ENCODE measurements at regions not wholly inside any gene's neighbourhood (a gene's known extent, or its start where the extent isn't known, plus 50 kb on each side); places are given as distances from the start of the nearest gene placed in this dataset.

DNA sequence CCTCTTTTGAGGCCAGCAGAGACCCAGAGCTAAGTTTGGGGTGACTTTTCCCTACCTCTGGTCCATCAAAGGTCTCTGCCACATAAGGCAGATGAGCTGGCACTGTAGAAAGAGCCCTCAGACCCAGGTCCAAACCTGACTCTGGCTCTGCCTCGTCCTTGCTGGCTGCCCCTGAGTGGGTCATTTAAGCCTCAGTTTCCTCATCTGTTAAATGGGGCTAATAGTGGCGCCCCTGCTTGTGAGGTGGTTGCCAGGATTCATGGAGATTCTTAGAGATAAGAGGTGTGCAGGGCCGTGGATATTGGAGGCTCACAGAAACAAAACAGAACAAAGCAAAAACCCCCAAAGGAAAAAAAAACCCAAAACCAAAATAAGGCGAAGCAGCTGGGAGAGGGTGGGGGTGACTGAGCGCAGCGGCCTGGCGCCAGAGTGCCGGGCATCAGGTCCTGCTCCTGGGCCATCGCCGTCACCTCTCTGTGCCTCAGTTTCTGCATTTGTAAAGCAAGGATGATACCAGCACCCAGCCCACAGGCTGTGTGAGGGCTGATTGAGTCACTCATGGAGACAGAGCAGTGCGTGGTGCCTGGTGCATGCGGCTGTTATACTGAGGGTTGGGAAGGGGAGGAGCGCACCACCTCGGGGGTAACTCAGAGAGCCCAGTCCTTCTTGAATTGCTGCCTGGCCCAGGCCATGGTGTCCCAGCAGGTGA lies 133.8 kb upstream of the PTPN1 start:
- no peak for TF ChIP-seq TOX (CRISPR knock-in tag; IDR thresholded peaks at IDR 0.05; ENCODE audit: borderline replicate concordance)
- no peak for TF ChIP-seq BACH2 (CRISPR knock-in tag; IDR thresholded peaks at IDR 0.05; ENCODE audit: borderline replicate concordance)
- TF ChIP-seq ESRRG (CRISPR knock-in tag; IDR thresholded peaks at IDR 0.05) = no peak
- TF ChIP-seq, protein P1, sequence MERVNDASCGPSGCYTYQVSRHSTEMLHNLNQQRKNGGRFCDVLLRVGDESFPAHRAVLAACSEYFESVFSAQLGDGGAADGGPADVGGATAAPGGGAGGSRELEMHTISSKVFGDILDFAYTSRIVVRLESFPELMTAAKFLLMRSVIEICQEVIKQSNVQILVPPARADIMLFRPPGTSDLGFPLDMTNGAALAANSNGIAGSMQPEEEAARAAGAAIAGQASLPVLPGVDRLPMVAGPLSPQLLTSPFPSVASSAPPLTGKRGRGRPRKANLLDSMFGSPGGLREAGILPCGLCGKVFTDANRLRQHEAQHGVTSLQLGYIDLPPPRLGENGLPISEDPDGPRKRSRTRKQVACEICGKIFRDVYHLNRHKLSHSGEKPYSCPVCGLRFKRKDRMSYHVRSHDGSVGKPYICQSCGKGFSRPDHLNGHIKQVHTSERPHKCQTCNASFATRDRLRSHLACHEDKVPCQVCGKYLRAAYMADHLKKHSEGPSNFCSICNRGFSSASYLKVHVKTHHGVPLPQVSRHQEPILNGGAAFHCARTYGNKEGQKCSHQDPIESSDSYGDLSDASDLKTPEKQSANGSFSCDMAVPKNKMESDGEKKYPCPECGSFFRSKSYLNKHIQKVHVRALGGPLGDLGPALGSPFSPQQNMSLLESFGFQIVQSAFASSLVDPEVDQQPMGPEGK (CRISPR knock-in tag; IDR thresholded peaks at IDR 0.05; ENCODE audit: borderline replicate concordance) = no peak
- no peak for TF ChIP-seq ISL1 (CRISPR knock-in tag; IDR thresholded peaks at IDR 0.05)
- no peak for TF ChIP-seq ZNF565 (CRISPR knock-in tag; conservative IDR thresholded peaks at IDR 0.05; ENCODE audit: low read depth)
- TF ChIP-seq PPARA (CRISPR knock-in tag; IDR thresholded peaks at IDR 0.05; ENCODE audit: borderline replicate concordance) = no peak
- no peak for TF ChIP-seq ZC3H10 (CRISPR knock-in tag; IDR thresholded peaks at IDR 0.05)
- TF ChIP-seq TCF4 (CRISPR knock-in tag; IDR thresholded peaks at IDR 0.05; ENCODE audit: borderline replicate concordance) = no peak
- TF ChIP-seq RARB (CRISPR knock-in tag; IDR thresholded peaks at IDR 0.05) = no peak
- no peak for TF ChIP-seq ARNTL (CRISPR knock-in tag; IDR thresholded peaks at IDR 0.05; ENCODE audit: borderline replicate concordance, low read depth)
- TF ChIP-seq CSDC2 (CRISPR knock-in tag; IDR thresholded peaks at IDR 0.05) = no peak
- TF ChIP-seq, protein P2, sequence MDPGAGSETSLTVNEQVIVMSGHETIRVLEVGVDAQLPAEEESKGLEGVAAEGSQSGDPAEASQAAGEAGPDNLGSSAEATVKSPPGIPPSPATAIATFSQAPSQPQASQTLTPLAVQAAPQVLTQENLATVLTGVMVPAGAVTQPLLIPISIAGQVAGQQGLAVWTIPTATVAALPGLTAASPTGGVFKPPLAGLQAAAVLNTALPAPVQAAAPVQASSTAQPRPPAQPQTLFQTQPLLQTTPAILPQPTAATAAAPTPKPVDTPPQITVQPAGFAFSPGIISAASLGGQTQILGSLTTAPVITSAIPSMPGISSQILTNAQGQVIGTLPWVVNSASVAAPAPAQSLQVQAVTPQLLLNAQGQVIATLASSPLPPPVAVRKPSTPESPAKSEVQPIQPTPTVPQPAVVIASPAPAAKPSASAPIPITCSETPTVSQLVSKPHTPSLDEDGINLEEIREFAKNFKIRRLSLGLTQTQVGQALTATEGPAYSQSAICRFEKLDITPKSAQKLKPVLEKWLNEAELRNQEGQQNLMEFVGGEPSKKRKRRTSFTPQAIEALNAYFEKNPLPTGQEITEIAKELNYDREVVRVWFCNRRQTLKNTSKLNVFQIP (CRISPR knock-in tag; IDR thresholded peaks at IDR 0.05; ENCODE audit: borderline replicate concordance, low read depth) = no peak
- TF ChIP-seq ZNF8 (CRISPR knock-in tag; IDR thresholded peaks at IDR 0.05) = no peak
- ATAC-seq = no peak

DNA sequence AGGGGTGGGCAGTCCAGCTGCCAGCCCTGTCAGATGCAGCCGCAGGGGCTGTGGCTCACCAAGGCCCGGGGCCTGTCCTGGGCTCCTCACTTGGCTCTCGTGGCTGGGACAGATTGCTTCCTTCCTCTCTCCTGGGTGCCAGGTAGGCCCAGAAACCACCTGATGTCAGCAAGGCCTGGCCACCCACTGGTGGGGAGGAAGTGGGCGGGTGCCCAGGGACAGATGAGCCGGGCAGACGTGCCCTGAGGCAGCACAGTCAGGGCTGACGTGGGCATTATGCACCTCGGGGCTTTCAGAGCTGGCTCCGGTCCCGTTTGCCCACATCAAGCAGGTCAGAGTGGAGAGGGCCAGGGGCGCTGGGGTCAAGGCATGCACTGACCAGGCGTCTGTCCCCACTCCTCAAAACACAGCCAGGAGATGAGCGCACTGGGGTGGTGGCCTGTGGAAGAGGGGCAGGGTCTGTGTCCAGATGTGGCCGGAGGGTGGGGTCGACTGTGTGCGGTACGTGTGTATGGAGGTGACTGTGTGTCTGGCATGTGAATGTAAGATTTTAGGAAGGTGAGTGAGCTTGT lies 133.2 kb upstream of the PTPN1 start:
- TF ChIP-seq ZFP30 (CRISPR knock-in tag; IDR thresholded peaks at IDR 0.05) = no peak
- no peak for TF ChIP-seq ZNF70 (CRISPR knock-in tag; IDR thresholded peaks at IDR 0.05)
- no peak for TF ChIP-seq CSDC2 (CRISPR knock-in tag; IDR thresholded peaks at IDR 0.05)
- no peak for TF ChIP-seq SNAI2 (CRISPR knock-in tag; IDR thresholded peaks at IDR 0.05)
- TF ChIP-seq ZFP3 (CRISPR knock-in tag; IDR thresholded peaks at IDR 0.05) = no peak
- no peak for TF ChIP-seq OSR1 (CRISPR knock-in tag; IDR thresholded peaks at IDR 0.05)
- TF ChIP-seq, protein P3, sequence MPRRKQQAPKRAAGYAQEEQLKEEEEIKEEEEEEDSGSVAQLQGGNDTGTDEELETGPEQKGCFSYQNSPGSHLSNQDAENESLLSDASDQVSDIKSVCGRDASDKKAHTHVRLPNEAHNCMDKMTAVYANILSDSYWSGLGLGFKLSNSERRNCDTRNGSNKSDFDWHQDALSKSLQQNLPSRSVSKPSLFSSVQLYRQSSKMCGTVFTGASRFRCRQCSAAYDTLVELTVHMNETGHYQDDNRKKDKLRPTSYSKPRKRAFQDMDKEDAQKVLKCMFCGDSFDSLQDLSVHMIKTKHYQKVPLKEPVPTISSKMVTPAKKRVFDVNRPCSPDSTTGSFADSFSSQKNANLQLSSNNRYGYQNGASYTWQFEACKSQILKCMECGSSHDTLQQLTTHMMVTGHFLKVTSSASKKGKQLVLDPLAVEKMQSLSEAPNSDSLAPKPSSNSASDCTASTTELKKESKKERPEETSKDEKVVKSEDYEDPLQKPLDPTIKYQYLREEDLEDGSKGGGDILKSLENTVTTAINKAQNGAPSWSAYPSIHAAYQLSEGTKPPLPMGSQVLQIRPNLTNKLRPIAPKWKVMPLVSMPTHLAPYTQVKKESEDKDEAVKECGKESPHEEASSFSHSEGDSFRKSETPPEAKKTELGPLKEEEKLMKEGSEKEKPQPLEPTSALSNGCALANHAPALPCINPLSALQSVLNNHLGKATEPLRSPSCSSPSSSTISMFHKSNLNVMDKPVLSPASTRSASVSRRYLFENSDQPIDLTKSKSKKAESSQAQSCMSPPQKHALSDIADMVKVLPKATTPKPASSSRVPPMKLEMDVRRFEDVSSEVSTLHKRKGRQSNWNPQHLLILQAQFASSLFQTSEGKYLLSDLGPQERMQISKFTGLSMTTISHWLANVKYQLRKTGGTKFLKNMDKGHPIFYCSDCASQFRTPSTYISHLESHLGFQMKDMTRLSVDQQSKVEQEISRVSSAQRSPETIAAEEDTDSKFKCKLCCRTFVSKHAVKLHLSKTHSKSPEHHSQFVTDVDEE (CRISPR knock-in tag; IDR thresholded peaks at IDR 0.05) = no peak
- TF ChIP-seq CREB5 (CRISPR knock-in tag; IDR thresholded peaks at IDR 0.05; ENCODE audit: low read depth) = no peak
- TF ChIP-seq TOX (CRISPR knock-in tag; IDR thresholded peaks at IDR 0.05; ENCODE audit: borderline replicate concordance) = no peak
- TF ChIP-seq ISL1 (CRISPR knock-in tag; IDR thresholded peaks at IDR 0.05) = no peak
- TF ChIP-seq RARB (CRISPR knock-in tag; IDR thresholded peaks at IDR 0.05) = no peak
- ATAC-seq = no peak

DNA sequence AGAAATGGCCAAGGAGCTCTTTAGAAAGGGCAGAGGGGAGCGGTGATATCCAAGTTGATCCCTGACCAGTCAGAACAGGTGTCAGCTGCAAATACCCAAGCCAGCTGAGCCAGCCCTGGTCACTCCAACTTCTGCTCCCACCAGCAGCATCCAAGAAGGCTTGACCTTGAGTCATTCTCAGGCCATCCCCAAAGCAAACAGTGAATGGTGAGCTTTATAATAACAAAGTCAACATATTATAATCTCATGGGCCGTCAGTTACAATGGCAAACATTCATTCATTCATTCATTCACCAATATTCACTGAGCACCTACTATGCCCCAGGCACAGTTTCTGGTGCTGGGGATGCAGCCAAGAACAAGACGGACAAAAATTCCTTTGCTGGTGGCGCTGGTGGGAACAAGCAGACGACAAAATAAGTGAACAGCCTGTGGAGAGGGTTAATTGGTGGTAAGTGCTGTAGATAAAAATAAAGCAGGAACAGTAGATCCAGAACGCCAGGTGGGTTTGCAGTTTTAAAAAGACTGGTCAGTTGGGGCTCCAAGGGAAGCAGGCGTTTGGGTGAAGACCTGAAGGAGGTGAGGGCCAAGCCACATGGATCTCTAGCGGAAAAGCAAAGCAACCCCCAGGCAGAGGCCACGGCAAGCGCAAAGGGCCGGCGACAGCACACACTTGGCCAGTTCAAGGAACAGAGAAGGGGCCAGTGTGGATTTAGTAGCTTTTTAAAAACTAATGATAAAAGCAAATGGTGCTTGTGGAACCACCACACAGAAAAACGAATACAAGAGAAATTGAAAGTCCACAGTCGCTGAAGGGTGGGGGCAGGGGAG lies 131.8 kb upstream of the PTPN1 start:
- TF ChIP-seq ISL1 (CRISPR knock-in tag; IDR thresholded peaks at IDR 0.05) = no peak
- no peak for ATAC-seq

Data from SK-N-SH treated with all-trans-retinoic acid at 6 μM for 48 hours (cell line).